ENCODE measurements at regions not wholly inside any gene's neighbourhood (a gene's known extent, or its start where the extent isn't known, plus 50 kb on each side); places are given as distances from the start of the nearest gene placed in this dataset.

DNA sequence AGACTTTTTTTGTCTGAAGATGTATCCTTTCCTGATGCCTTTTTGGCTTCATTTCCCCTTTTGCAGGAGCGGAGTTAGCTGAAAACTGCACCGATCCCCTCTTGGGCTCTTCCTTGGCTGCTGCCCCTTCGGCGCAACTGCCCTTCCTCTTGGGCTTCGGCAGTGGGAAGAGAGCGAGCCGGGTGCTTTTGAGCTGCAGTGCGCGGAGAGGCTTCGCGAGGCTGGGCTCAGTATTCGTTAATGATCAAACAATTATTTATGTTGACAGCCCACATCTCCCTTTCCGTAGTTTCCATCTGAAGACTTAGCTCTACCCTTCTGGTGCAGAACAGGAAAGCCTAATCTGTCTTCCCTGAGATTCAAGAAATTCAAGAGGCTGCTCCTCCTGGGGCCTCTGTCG lies 170.8 kb downstream of the CSNK2A3 start:
- Histone ChIP-seq H3K4me3 (ENCODE audit: low read depth, low read length, poor library complexity, severe bottlenecking) (no peak overlapping the region), H3K4me1 (ENCODE audit: insufficient read depth, low read length, poor library complexity, severe bottlenecking) (no peaks in the 10 kb centered on the region), H3K27ac (ENCODE audit: low read depth, low read length, poor library complexity, severe bottlenecking) (no peak overlapping the region), H3K27me3 (replicated peaks; ENCODE audit: insufficient read depth, low read depth, low read length, poor library complexity) (no peaks in the 10 kb centered on the region), H3K36me3 (ENCODE audit: insufficient read depth, low read length, poor library complexity, severe bottlenecking) (no peaks in the 10 kb centered on the region), H3K9me3 (ENCODE audit: low read depth, low read length, poor library complexity, severe bottlenecking) (no peaks in the 10 kb centered on the region)
- intact Hi-C loops (cut with micrococcal nuclease; ENCODE audit: unreplicated experiment) = no loop called here
- no TSS peak for BruUV-seq (replicated peaks)
- ChIA-PET POLR2A (ENCODE audit: low non-redundant PET) (no interaction called here), CTCF (no interaction called here)
- DNase-seq (ENCODE audit: low spot score) = no peak
- no peak for TF ChIP-seq EZH2 (IDR thresholded peaks at IDR 0.05; ENCODE audit: borderline replicate concordance, low read depth, low read length, poor library complexity, severe bottlenecking)
- TF ChIP-seq, protein P1, sequence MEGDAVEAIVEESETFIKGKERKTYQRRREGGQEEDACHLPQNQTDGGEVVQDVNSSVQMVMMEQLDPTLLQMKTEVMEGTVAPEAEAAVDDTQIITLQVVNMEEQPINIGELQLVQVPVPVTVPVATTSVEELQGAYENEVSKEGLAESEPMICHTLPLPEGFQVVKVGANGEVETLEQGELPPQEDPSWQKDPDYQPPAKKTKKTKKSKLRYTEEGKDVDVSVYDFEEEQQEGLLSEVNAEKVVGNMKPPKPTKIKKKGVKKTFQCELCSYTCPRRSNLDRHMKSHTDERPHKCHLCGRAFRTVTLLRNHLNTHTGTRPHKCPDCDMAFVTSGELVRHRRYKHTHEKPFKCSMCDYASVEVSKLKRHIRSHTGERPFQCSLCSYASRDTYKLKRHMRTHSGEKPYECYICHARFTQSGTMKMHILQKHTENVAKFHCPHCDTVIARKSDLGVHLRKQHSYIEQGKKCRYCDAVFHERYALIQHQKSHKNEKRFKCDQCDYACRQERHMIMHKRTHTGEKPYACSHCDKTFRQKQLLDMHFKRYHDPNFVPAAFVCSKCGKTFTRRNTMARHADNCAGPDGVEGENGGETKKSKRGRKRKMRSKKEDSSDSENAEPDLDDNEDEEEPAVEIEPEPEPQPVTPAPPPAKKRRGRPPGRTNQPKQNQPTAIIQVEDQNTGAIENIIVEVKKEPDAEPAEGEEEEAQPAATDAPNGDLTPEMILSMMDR (conservative IDR thresholded peaks at IDR 0.05; ENCODE audit: low read depth, low read length) = no peak

DNA sequence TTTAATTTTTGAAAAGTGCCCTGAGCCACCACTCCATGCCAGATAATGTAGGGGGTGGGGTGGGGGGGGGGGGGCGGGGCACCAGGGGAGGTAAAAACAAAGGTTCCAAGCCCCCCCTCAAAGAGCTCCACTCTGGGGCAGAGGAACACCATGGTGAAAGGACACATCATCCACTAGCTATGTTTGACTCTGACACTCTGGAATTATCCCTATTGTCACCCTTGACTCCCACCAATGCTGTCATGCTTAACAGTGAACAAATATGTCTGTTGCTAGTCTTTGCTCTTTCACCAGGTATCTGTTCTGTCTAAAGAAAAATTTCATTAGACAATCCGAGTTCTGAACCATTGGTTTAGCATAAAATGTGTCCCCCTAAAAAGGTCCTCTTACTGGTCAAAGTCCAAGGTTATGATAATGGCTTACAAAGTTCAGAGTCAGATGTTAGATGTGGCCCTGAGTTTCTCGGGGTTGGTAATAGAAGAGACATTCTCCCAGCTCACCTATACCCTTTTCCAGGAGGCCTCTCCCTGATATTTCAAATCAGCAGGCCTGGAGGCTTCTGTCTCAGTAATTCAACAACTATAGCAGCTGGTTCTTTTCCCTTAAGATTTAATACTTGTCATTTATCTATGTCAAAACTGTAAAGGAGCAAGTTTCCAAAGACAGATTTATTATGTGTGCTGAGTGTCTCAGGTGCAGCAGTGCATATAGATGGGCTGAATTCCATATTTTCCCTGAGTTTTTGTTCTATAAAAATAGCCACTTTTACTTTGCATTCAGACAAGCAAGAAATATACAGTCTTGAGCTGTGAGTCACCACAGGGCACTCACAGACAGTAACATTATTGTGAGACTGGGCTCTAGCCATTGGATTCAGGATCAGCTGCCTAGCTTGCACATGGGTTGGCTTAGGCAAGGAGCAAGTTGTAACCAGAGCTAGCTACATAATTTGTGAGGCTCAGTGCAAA lies 174.1 kb downstream of the CSNK2A3 start:
- Histone ChIP-seq H3K4me1 (ENCODE audit: insufficient read depth, low read length, poor library complexity, severe bottlenecking) (no peaks in the 10 kb centered on the region), H3K27ac (ENCODE audit: low read depth, low read length, poor library complexity, severe bottlenecking) (no peak overlapping the region), H3K36me3 (ENCODE audit: insufficient read depth, low read length, poor library complexity, severe bottlenecking) (no peaks in the 10 kb centered on the region), H3K27me3 (replicated peaks; ENCODE audit: insufficient read depth, low read depth, low read length, poor library complexity) (no peaks in the 10 kb centered on the region), H3K9me3 (ENCODE audit: low read depth, low read length, poor library complexity, severe bottlenecking) (no peaks in the 10 kb centered on the region), H3K4me3 (ENCODE audit: low read depth, low read length, poor library complexity, severe bottlenecking) (no peak overlapping the region)
- BruUV-seq (replicated peaks) = no TSS peak
- CTCF ChIA-PET = interaction anchor here (0.6 kb wide), 1 partner anchor 46 kb away, joined by 3 read pairs; no protein-coding TSS in a partner anchor
- TF ChIP-seq EZH2 (IDR thresholded peaks at IDR 0.05; ENCODE audit: borderline replicate concordance, low read depth, low read length, poor library complexity, severe bottlenecking) = no peak
- TF ChIP-seq, protein P1 (conservative IDR thresholded peaks at IDR 0.05; ENCODE audit: low read depth, low read length) = no peak
- POLR2A ChIA-PET (ENCODE audit: low non-redundant PET) = interaction anchor here (0.6 kb wide), 1 partner anchor 330 kb away, joined by 5 read pairs; no protein-coding TSS in a partner anchor
- intact Hi-C loops (cut with micrococcal nuclease; ENCODE audit: unreplicated experiment) = no loop called here
- no peak for DNase-seq (ENCODE audit: low spot score)

DNA sequence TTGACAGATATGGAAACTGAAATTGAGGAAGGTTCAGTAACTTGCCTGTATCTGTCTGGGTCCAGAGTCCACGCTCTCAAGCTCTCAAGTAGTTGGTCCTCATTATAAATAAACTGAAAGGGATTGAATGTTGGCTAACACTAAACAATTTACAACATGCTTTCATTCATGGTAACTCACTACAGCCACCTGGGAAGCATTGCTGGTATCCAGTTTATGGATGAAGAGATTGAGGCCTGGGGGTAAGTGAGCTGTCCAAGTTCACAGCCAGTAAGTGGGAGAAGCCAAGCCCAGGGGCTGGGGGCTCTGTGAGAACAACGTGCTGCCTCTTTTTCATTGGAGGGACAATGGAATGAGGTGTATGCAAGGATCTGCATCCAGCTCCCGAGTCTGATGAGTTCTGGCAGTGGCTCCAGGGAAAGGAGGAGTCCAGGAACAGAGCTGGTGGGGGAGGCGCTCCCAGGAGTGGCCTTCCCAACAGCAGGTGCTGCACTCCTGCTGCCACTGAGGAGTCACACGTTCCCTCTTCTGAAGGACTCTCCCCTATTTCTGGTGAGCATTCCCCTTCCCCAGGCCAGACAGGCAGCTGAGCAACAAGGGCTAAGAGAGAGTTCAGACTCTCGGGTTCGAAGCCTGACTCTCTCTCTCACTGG lies 175.8 kb downstream of the CSNK2A3 start:
- H3K27ac ChIP-seq (ENCODE audit: low read depth, low read length, poor library complexity, severe bottlenecking) = no peak overlapping the region
- intact Hi-C loops (cut with micrococcal nuclease; ENCODE audit: unreplicated experiment) = no loop called here
- TF ChIP-seq, protein P1 (conservative IDR thresholded peaks at IDR 0.05; ENCODE audit: low read depth, low read length) = no peak
- TF ChIP-seq EZH2 (IDR thresholded peaks at IDR 0.05; ENCODE audit: borderline replicate concordance, low read depth, low read length, poor library complexity, severe bottlenecking) = no peak
- H3K4me1 ChIP-seq (ENCODE audit: insufficient read depth, low read length, poor library complexity, severe bottlenecking) = no peaks in the 10 kb centered on the region
- no TSS peak for BruUV-seq (replicated peaks)
- DNase-seq (ENCODE audit: low spot score) = no peak
- POLR2A ChIA-PET (ENCODE audit: low non-redundant PET) = no interaction called here
- H3K27me3 ChIP-seq (replicated peaks; ENCODE audit: insufficient read depth, low read depth, low read length, poor library complexity) = no peaks in the 10 kb centered on the region
- H3K4me3 ChIP-seq (ENCODE audit: low read depth, low read length, poor library complexity, severe bottlenecking) = no peak overlapping the region
- no peaks in the 10 kb centered on the region for H3K36me3 ChIP-seq (ENCODE audit: insufficient read depth, low read length, poor library complexity, severe bottlenecking)
- CTCF ChIA-PET = no interaction called here
- H3K9me3 ChIP-seq (ENCODE audit: low read depth, low read length, poor library complexity, severe bottlenecking) = no peaks in the 10 kb centered on the region

All from A673 (cell line).